ENCODE measurements at regions not wholly inside any gene's neighbourhood (a gene's known extent, or its start where the extent isn't known, plus 50 kb on each side); places are given as distances from the start of the nearest gene placed in this dataset.
A peak's percentile ranks its signal among the peaks of the same experiment; 100 is the strongest.
"Not testable (repeated sequence)": the region's sequence is repeated elsewhere in the genome, so short reads cannot be mapped to it uniquely, and the experiment has no call there.

DNA sequence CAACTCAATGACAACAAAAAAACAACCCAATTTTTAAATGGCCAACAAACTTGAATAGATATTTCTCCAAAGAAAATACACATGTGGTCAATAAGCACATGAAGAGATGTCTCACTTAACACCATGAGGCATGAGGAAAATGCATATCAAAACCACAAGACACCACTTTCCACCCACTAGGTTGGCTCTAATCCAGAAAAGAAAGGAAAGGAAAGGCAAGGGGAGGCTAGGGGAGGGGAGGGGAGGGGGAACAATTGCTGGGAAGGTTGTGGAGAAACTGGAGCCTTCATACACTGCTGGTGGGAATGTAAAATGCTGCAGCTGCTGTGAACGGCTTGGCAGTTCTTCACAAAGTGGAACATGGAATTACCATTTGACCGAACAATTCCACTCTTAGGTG lies 854.3 kb downstream of the UQCRFS1 start:
- Histone ChIP-seq H3K36me3 (ENCODE audit: insufficient read depth, low read length, poor library complexity, severe bottlenecking) (no peaks in the 10 kb centered on the region), H3K4me3 (ENCODE audit: low read depth, low read length, poor library complexity, severe bottlenecking) (no peak overlapping the region), H3K4me1 (ENCODE audit: insufficient read depth, low read length, poor library complexity, severe bottlenecking) (no peaks in the 10 kb centered on the region), H3K9me3 (ENCODE audit: low read depth, low read length, poor library complexity, severe bottlenecking) (peaks cover 15% of the 10 kb centered on the region), H3K27me3 (replicated peaks; ENCODE audit: insufficient read depth, low read depth, low read length, poor library complexity) (no peaks in the 10 kb centered on the region), H3K27ac (ENCODE audit: low read depth, low read length, poor library complexity, severe bottlenecking) (no peak overlapping the region)
- no TSS peak for BruUV-seq (replicated peaks)
- ChIA-PET CTCF (no interaction called here), POLR2A (ENCODE audit: low non-redundant PET) (no interaction called here)
- peak; percentile 9 for DNase-seq (ENCODE audit: low spot score)
- intact Hi-C loops (cut with micrococcal nuclease; ENCODE audit: unreplicated experiment), result no loop called here
- TF ChIP-seq, protein P1, sequence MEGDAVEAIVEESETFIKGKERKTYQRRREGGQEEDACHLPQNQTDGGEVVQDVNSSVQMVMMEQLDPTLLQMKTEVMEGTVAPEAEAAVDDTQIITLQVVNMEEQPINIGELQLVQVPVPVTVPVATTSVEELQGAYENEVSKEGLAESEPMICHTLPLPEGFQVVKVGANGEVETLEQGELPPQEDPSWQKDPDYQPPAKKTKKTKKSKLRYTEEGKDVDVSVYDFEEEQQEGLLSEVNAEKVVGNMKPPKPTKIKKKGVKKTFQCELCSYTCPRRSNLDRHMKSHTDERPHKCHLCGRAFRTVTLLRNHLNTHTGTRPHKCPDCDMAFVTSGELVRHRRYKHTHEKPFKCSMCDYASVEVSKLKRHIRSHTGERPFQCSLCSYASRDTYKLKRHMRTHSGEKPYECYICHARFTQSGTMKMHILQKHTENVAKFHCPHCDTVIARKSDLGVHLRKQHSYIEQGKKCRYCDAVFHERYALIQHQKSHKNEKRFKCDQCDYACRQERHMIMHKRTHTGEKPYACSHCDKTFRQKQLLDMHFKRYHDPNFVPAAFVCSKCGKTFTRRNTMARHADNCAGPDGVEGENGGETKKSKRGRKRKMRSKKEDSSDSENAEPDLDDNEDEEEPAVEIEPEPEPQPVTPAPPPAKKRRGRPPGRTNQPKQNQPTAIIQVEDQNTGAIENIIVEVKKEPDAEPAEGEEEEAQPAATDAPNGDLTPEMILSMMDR (conservative IDR thresholded peaks at IDR 0.05; ENCODE audit: low read depth, low read length), result no peak

DNA sequence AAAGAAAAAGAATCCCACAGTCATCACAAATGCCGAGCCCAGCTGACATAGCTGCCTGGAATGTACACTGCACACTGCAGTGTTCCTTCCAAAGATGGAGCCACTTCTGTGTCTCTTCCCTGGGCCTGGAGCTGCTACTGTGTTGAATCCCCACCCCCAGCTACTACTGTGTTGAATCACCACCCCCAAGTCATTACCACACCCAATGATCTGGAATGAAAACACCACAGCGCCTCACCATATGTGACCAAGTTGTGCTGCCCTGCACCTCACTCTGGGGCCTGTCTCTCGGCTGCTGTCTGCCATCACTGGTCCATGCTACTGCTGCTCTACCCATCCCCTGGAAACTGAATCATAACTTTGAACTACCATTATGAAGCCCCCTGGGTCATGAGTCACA lies 861.2 kb downstream of the UQCRFS1 start:
- no peak for DNase-seq (ENCODE audit: low spot score)
- intact Hi-C loops (cut with micrococcal nuclease; ENCODE audit: unreplicated experiment), result no loop called here
- no peaks in the 10 kb centered on the region for H3K36me3 ChIP-seq (ENCODE audit: insufficient read depth, low read length, poor library complexity, severe bottlenecking)
- H3K9me3 ChIP-seq (ENCODE audit: low read depth, low read length, poor library complexity, severe bottlenecking), result peaks cover 25% of the 10 kb centered on the region
- ChIA-PET POLR2A (ENCODE audit: low non-redundant PET) (no interaction called here), CTCF (no interaction called here)
- H3K27me3 ChIP-seq (replicated peaks; ENCODE audit: insufficient read depth, low read depth, low read length, poor library complexity), result no peaks in the 10 kb centered on the region
- BruUV-seq (replicated peaks), result no TSS peak
- H3K4me3 ChIP-seq (ENCODE audit: low read depth, low read length, poor library complexity, severe bottlenecking), result no peak overlapping the region
- TF ChIP-seq, protein P1 (conservative IDR thresholded peaks at IDR 0.05; ENCODE audit: low read depth, low read length), result no peak
- no peak for TF ChIP-seq EZH2 (IDR thresholded peaks at IDR 0.05; ENCODE audit: borderline replicate concordance, low read depth, low read length, poor library complexity, severe bottlenecking)
- H3K27ac ChIP-seq (ENCODE audit: low read depth, low read length, poor library complexity, severe bottlenecking), result no peak overlapping the region
- H3K4me1 ChIP-seq (ENCODE audit: insufficient read depth, low read length, poor library complexity, severe bottlenecking), result no peaks in the 10 kb centered on the region

DNA sequence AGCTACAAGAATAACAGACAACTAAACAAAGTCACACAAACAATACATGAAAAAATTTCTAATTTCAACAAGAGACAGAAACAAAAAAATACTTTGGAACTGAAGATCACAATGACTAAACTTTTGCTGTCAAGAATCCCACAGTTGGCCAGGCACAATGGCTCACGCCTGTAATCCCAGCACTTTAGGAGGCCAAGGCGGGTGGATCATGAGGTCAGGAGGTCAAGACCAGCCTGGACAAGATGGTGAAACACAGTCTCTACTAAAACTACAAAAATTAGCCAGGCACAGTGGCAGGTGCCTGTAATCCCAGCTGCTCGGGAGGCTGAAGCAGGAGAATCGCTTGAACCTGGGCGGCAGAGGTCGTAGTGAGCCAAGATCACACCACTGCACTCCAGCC lies 861.6 kb downstream of the UQCRFS1 start:
- H3K27me3 ChIP-seq (replicated peaks; ENCODE audit: insufficient read depth, low read depth, low read length, poor library complexity); H3K4me1 ChIP-seq (ENCODE audit: insufficient read depth, low read length, poor library complexity, severe bottlenecking); BruUV-seq (replicated peaks); H3K27ac ChIP-seq (ENCODE audit: low read depth, low read length, poor library complexity, severe bottlenecking); POLR2A ChIA-PET (ENCODE audit: low non-redundant PET); DNase-seq (ENCODE audit: low spot score); H3K4me3 ChIP-seq (ENCODE audit: low read depth, low read length, poor library complexity, severe bottlenecking); intact Hi-C loops (cut with micrococcal nuclease; ENCODE audit: unreplicated experiment); H3K36me3 ChIP-seq (ENCODE audit: insufficient read depth, low read length, poor library complexity, severe bottlenecking); CTCF ChIA-PET: not testable (repeated sequence)
- peaks cover 25% of the 10 kb centered on the region for H3K9me3 ChIP-seq (ENCODE audit: low read depth, low read length, poor library complexity, severe bottlenecking)

DNA sequence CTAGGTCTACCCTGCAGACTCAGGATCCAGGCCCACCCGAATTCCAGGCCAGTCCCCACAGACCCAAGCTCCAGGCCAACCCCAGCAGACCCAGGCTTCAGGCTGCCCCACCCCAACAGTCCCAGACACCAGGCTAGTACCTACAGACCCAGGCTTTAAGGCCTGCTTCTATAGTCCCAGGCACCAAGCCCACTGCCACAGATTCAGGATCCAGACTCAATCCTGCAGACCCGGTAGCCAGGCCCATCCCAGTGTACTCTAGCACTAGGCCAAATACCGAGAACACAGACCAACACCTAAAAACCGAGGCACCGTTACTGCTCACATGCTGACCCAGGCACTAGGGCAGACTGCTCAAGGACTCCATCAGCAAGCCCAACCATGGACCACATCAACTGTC lies 862.3 kb downstream of the UQCRFS1 start:
- H3K4me1 ChIP-seq (ENCODE audit: insufficient read depth, low read length, poor library complexity, severe bottlenecking), result no peaks in the 10 kb centered on the region
- ChIA-PET POLR2A (ENCODE audit: low non-redundant PET) (no interaction called here), CTCF (no interaction called here)
- intact Hi-C loops (cut with micrococcal nuclease; ENCODE audit: unreplicated experiment), result no loop called here
- H3K27me3 ChIP-seq (replicated peaks; ENCODE audit: insufficient read depth, low read depth, low read length, poor library complexity), result no peaks in the 10 kb centered on the region
- H3K36me3 ChIP-seq (ENCODE audit: insufficient read depth, low read length, poor library complexity, severe bottlenecking), result no peaks in the 10 kb centered on the region
- H3K9me3 ChIP-seq (ENCODE audit: low read depth, low read length, poor library complexity, severe bottlenecking), result peaks cover 24% of the 10 kb centered on the region
- H3K4me3 ChIP-seq (ENCODE audit: low read depth, low read length, poor library complexity, severe bottlenecking), result no peak overlapping the region
- no peak for DNase-seq (ENCODE audit: low spot score)
- TF ChIP-seq EZH2 (IDR thresholded peaks at IDR 0.05; ENCODE audit: borderline replicate concordance, low read depth, low read length, poor library complexity, severe bottlenecking), result no peak
- TF ChIP-seq, protein P1 (conservative IDR thresholded peaks at IDR 0.05; ENCODE audit: low read depth, low read length), result no peak
- H3K27ac ChIP-seq (ENCODE audit: low read depth, low read length, poor library complexity, severe bottlenecking), result no peak overlapping the region
- BruUV-seq (replicated peaks), result no TSS peak
